HG03521 (cell line): ENCODE measurements at regions not wholly inside any gene's neighbourhood (a gene's known extent, or its start where the extent isn't known, plus 50 kb on each side); places are given as distances from the start of the nearest gene placed in this dataset.

ENCODE experiments used
- ATAC-seq: cut with Tn5 transposase; IDR thresholded peaks from one replicate; pipeline ENCODE4 v1.9.1; 2021; ENCODE audit warnings: mild to moderate bottlenecking, moderate library complexity; ENCODE audit not compliant: unreplicated experiment

GRCh38 chr7:13524076-13524475 lies 465.4 kb downstream of the ETV1 start:
- ATAC-seq = no peak

GRCh38 chr7:13532028-13532753 lies 457.3 kb downstream of the ETV1 start:
- ATAC-seq = no peak

GRCh38 chr7:13538669-13539068 lies 450.8 kb downstream of the ETV1 start:
- ATAC-seq = no peak

- no peak for ATAC-seq
Observed at GRCh38 chr7:13540429-13540828, 449.0 kb downstream of the ETV1 start.

GRCh38 chr7:13541326-13541725 lies 448.1 kb downstream of the ETV1 start:
- ATAC-seq = no peak

GRCh38 chr7:13542451-13542850 lies 447.0 kb downstream of the ETV1 start:
- no peak for ATAC-seq

- no peak for ATAC-seq
Observed at GRCh38 chr7:13551503-13551902, 438.0 kb downstream of the ETV1 start.

GRCh38 chr7:13560441-13560840 lies 429.0 kb downstream of the ETV1 start:
- ATAC-seq = no peak

- no peak for ATAC-seq
Observed at GRCh38 chr7:13563257-13563656, 426.2 kb downstream of the ETV1 start.

GRCh38 chr7:13563680-13564079 lies 425.8 kb downstream of the ETV1 start:
- ATAC-seq = no peak

- ATAC-seq = no peak
Observed at GRCh38 chr7:13577566-13578145, 411.8 kb downstream of the ETV1 start.

GRCh38 chr7:13578294-13578693 lies 411.2 kb downstream of the ETV1 start:
- no peak for ATAC-seq

GRCh38 chr7:13581097-13581496 lies 408.4 kb downstream of the ETV1 start:
- ATAC-seq = no peak

GRCh38 chr7:13593854-13594253 lies 395.6 kb downstream of the ETV1 start:
- no peak for ATAC-seq

GRCh38 chr7:13602036-13602435 lies 387.4 kb downstream of the ETV1 start:
- no peak for ATAC-seq

- ATAC-seq = no peak
Observed at GRCh38 chr7:13603016-13603415, 386.4 kb downstream of the ETV1 start.

- ATAC-seq = no peak
Observed at GRCh38 chr7:13603661-13604060, 385.8 kb downstream of the ETV1 start.

- ATAC-seq = no peak
Observed at GRCh38 chr7:13604178-13604577, 385.3 kb downstream of the ETV1 start.

- ATAC-seq = no peak
Observed at GRCh38 chr7:13610372-13610771, 379.1 kb downstream of the ETV1 start.

- ATAC-seq = no peak
Observed at GRCh38 chr7:13615679-13616078, 373.8 kb downstream of the ETV1 start.

GRCh38 chr7:13627455-13627854 lies 362.0 kb downstream of the ETV1 start:
- no peak for ATAC-seq

- no peak for ATAC-seq
Observed at GRCh38 chr7:13628239-13629001, 361.0 kb downstream of the ETV1 start.
